Liver (tissue), 8 donors: ENCODE measurements at regions not wholly inside any gene's neighbourhood (a gene's known extent, or its start where the extent isn't known, plus 50 kb on each side); places are given as distances from the start of the nearest gene placed in this dataset.

Experiments used
- DNase-seq: peaks from one replicate; pipeline ENCODE4 v3.0.0-alpha.2; 2017; ENCODE audit warnings: low spot score
- H3K27ac ChIP-seq, 2 donors: one replicate each; pipeline ENCODE4 v1.7.0; 2013; ENCODE audit warnings: inconsistent platforms in 2 of 2, low read length in 2 of 2, control low read depth in 1 of 2, low read depth in 1 of 2, mild to moderate bottlenecking in 1 of 2
- H3K27me3 ChIP-seq, 4 donors: one replicate each; pipeline versions ENCODE4 v1.6.1 to v1.7.0; 2013; ENCODE audit warnings: low read length in 3 of 4, inconsistent platforms in 1 of 4, mild to moderate bottlenecking in 1 of 4, moderate library complexity in 1 of 4; ENCODE audit not compliant: control insufficient read depth in 4 of 4, insufficient read depth in 4 of 4
- H3K36me3 ChIP-seq, 4 donors: one replicate each; pipeline versions ENCODE4 v1.6.1 to v1.7.0; 2013; ENCODE audit warnings: low read length in 3 of 4, mild to moderate bottlenecking in 3 of 4, low read depth in 1 of 4, moderate library complexity in 1 of 4; ENCODE audit not compliant: control insufficient read depth in 4 of 4, insufficient read depth in 3 of 4
- H3K4me1 ChIP-seq, 4 donors: one replicate each; pipeline versions ENCODE4 v1.6.1 to v1.7.0; 2013; ENCODE audit warnings: low read length in 3 of 4, mild to moderate bottlenecking in 3 of 4, moderate library complexity in 1 of 4; ENCODE audit not compliant: control insufficient read depth in 4 of 4, insufficient read depth in 4 of 4
- H3K4me3 ChIP-seq, 3 donors: one replicate each; pipeline versions ENCODE4 v1.6.1 to v1.7.0; 2013; ENCODE audit warnings: low read length in 3 of 3, control low read depth in 1 of 3, low read depth in 1 of 3, mild to moderate bottlenecking in 1 of 3
- H3K9ac ChIP-seq, 2 donors: one replicate each; pipeline ENCODE4 v1.7.0; 2013; ENCODE audit warnings: low read length in 2 of 2, mild to moderate bottlenecking in 2 of 2, moderate library complexity in 2 of 2, control low read depth in 1 of 2, low read depth in 1 of 2
- H3K9me3 ChIP-seq, 4 donors: one replicate each; pipeline versions ENCODE4 v1.6.1 to v1.7.0; 2013; ENCODE audit warnings: low read length in 3 of 4; ENCODE audit not compliant: control insufficient read depth in 4 of 4
- EGR1 ChIP-seq, 2 donors: IDR thresholded peaks; 2 replicates each; pipeline ENCODE4 v1.6.1; 2016 to 2018; ENCODE audit warnings: antibody characterized with exemption in 2 of 2, low read depth in 2 of 2
- FOXA1 ChIP-seq: IDR thresholded peaks from 2 replicates; pipeline ENCODE4 v1.6.1; 2016; ENCODE audit warnings: antibody characterized with exemption
- FOXA2 ChIP-seq: IDR thresholded peaks from 2 replicates; pipeline ENCODE4 v1.6.1; 2016; ENCODE audit warnings: antibody characterized with exemption
- GABPA ChIP-seq, 2 donors: IDR thresholded peaks in 1 of 2; conservative IDR thresholded peaks in 1 of 2; 2 replicates each; pipeline ENCODE4 v1.6.1; 2016; ENCODE audit warnings: antibody characterized with exemption in 2 of 2, mild to moderate bottlenecking in 1 of 2, moderate library complexity in 1 of 2
- HNF4A ChIP-seq, 2 donors: conservative IDR thresholded peaks; 2 replicates each; pipeline ENCODE4 v1.6.1; 2016; ENCODE audit warnings: antibody characterized with exemption in 2 of 2, mild to moderate bottlenecking in 2 of 2
- HNF4G ChIP-seq: IDR thresholded peaks from 2 replicates; pipeline ENCODE4 v1.6.1; 2016; ENCODE audit warnings: antibody characterized with exemption
- JUND ChIP-seq, 2 donors: IDR thresholded peaks; 2 replicates each; pipeline ENCODE4 v1.6.1; 2016; ENCODE audit warnings: antibody characterized with exemption in 2 of 2
- NR2F2 ChIP-seq: IDR thresholded peaks from 2 replicates; pipeline ENCODE4 v1.6.1; 2016; ENCODE audit warnings: antibody characterized with exemption
- RAD21 ChIP-seq, 2 donors: IDR thresholded peaks; 2 replicates each; pipeline ENCODE4 v1.6.1; 2016; ENCODE audit warnings: antibody characterized with exemption in 2 of 2, mild to moderate bottlenecking in 2 of 2
- RXRA ChIP-seq, 2 donors: IDR thresholded peaks; 2 replicates each; pipeline ENCODE4 v1.6.1; 2017 to 2018; ENCODE audit warnings: antibody characterized with exemption in 2 of 2, mild to moderate bottlenecking in 1 of 2
- SP1 ChIP-seq: IDR thresholded peaks from 2 replicates; pipeline ENCODE4 v1.6.1; 2018; ENCODE audit warnings: antibody characterized with exemption, mild to moderate bottlenecking
- TAF1 ChIP-seq: conservative IDR thresholded peaks from 2 replicates; pipeline ENCODE4 v1.6.1; 2016; ENCODE audit warnings: antibody characterized with exemption, mild to moderate bottlenecking
- YY1 ChIP-seq: IDR thresholded peaks from 2 replicates; pipeline ENCODE4 v1.6.1; 2016; ENCODE audit warnings: antibody characterized with exemption, mild to moderate bottlenecking
- WGBS: extraction: QIAGEN DNeasy Blood & Tissue Kit; methylation state at CpG from one replicate; pipeline ENCODE4 v1.1.7; 2013; 5-methylcytosine and 5-hydroxymethylcytosine counted together
- TF ChIP-seq, protein P1 (sequence below): IDR thresholded peaks from 2 replicates; pipeline ENCODE4 v1.6.1; 2016; ENCODE audit warnings: antibody characterized with exemption, mild to moderate bottlenecking
- TF ChIP-seq, protein P2 (sequence below): IDR thresholded peaks from 2 replicates; pipeline ENCODE4 v1.6.1; 2016; ENCODE audit warnings: antibody characterized with exemption
- TF ChIP-seq, protein P3 (sequence below): IDR thresholded peaks from 2 replicates; pipeline ENCODE4 v1.6.1; 2016; ENCODE audit warnings: antibody characterized with exemption
- TF ChIP-seq, protein P4 (sequence below): IDR thresholded peaks from 2 replicates; pipeline ENCODE4 v1.6.1; 2016; ENCODE audit warnings: antibody characterized with exemption
- TF ChIP-seq, protein P5 (sequence below): fragments of 150-350 bp; IDR thresholded peaks from 2 replicates; pipeline ENCODE4 v1.5.1; 2017; ENCODE audit warnings: improper control_type of control experiment, low read depth, low read length; ENCODE audit not compliant: missing input control
- donor health status: healthy.
- donor health status: healthy.
- donor health status: healthy.
- donor health status: healthy.
- donor health status: healthy.

DNA sequence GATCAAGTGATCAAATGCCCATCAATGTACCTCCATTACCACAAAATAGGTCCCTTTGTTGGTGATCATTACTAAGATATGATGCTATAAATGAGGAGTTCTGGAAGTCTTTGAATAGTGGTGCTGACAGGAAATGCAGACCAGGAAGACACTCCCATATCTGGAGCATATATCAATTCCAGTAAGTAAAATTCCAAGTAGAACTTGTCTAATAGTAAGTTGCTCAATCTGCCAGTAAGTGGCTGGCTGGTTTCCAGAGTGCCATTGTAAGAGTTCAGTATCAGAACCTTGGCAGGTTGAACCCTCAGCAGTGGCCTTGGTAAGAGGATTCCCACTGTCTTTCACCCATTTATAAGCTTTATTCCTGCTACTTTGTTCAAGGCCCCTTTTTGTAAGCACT is 379.9 kb upstream of the RBMS3 start:
- H3K27me3 ChIP-seq, result no peaks in the 10 kb centered on the region
- H3K9ac ChIP-seq, result no peak overlapping the region
- H3K9me3 ChIP-seq, result peaks cover 0 to 1% (median 0%) of the 10 kb centered on the region in 4 donors
- TF ChIP-seq, protein P1, sequence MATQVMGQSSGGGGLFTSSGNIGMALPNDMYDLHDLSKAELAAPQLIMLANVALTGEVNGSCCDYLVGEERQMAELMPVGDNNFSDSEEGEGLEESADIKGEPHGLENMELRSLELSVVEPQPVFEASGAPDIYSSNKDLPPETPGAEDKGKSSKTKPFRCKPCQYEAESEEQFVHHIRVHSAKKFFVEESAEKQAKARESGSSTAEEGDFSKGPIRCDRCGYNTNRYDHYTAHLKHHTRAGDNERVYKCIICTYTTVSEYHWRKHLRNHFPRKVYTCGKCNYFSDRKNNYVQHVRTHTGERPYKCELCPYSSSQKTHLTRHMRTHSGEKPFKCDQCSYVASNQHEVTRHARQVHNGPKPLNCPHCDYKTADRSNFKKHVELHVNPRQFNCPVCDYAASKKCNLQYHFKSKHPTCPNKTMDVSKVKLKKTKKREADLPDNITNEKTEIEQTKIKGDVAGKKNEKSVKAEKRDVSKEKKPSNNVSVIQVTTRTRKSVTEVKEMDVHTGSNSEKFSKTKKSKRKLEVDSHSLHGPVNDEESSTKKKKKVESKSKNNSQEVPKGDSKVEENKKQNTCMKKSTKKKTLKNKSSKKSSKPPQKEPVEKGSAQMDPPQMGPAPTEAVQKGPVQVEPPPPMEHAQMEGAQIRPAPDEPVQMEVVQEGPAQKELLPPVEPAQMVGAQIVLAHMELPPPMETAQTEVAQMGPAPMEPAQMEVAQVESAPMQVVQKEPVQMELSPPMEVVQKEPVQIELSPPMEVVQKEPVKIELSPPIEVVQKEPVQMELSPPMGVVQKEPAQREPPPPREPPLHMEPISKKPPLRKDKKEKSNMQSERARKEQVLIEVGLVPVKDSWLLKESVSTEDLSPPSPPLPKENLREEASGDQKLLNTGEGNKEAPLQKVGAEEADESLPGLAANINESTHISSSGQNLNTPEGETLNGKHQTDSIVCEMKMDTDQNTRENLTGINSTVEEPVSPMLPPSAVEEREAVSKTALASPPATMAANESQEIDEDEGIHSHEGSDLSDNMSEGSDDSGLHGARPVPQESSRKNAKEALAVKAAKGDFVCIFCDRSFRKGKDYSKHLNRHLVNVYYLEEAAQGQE, result no peak
- TF ChIP-seq YY1, result no peak
- no peak for TF ChIP-seq TAF1
- TF ChIP-seq FOXA2, result no peak
- no peak for TF ChIP-seq HNF4A (conservative IDR thresholded peaks at IDR 0.05)
- H3K36me3 ChIP-seq, result no peaks in the 10 kb centered on the region
- DNase-seq, result no peak
- no peaks in the 10 kb centered on the region for H3K4me1 ChIP-seq
- no peak overlapping the region for H3K27ac ChIP-seq
- H3K4me3 ChIP-seq, result no peak overlapping the region

DNA sequence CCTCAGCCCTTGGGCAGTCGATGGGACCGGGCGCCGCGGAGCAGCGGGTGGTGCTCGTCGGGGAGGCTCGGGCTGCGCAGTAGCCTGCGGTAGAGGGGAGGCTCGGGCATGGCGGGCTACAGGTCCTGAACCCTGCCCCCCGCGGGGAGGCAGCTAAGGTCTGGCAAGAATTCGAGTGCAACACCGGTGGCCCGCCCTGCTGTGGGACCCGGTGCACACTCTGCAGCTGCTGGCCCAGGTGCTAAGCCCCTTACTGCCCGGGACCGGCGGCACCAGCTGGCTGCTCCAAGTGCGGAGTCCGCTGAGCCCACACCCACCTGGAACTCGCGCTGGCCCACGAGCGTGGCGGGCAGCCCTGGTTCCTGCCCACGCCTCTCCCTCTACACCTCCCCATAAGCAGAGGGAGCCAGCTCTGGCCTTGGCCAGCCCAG is 377.7 kb upstream of the RBMS3 start:
- no peak for DNase-seq
- Histone ChIP-seq H3K9ac (no peak overlapping the region), H3K4me1 (no peaks in the 10 kb centered on the region), H3K36me3 (no peaks in the 10 kb centered on the region), H3K27ac (no peak overlapping the region), H3K27me3 (no peaks in the 10 kb centered on the region), H3K4me3 (no peak overlapping the region), H3K9me3 (peaks cover 0 to 1% (median 0%) of the 10 kb centered on the region in 4 donors)
- 95% methylated on average over 30 of the region's 30 CpGs for WGBS
- TF ChIP-seq, protein P2, sequence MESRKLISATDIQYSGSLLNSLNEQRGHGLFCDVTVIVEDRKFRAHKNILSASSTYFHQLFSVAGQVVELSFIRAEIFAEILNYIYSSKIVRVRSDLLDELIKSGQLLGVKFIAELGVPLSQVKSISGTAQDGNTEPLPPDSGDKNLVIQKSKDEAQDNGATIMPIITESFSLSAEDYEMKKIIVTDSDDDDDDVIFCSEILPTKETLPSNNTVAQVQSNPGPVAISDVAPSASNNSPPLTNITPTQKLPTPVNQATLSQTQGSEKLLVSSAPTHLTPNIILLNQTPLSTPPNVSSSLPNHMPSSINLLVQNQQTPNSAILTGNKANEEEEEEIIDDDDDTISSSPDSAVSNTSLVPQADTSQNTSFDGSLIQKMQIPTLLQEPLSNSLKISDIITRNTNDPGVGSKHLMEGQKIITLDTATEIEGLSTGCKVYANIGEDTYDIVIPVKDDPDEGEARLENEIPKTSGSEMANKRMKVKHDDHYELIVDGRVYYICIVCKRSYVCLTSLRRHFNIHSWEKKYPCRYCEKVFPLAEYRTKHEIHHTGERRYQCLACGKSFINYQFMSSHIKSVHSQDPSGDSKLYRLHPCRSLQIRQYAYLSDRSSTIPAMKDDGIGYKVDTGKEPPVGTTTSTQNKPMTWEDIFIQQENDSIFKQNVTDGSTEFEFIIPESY, result no peak
- TF ChIP-seq, protein P3, sequence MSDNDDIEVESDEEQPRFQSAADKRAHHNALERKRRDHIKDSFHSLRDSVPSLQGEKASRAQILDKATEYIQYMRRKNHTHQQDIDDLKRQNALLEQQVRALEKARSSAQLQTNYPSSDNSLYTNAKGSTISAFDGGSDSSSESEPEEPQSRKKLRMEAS, result no peak
- no peak for TF ChIP-seq RAD21 (IDR thresholded peaks at IDR 0.05)
- TF ChIP-seq EGR1 (IDR thresholded peaks at IDR 0.05; ENCODE audit: low read depth in 2 of 2), result no peak
- no peak for TF ChIP-seq TAF1
- TF ChIP-seq RXRA (IDR thresholded peaks at IDR 0.05), result no peak
- no peak for TF ChIP-seq SP1
- TF ChIP-seq FOXA2, result no peak
- no peak for TF ChIP-seq GABPA (IDR thresholded peaks at IDR 0.05 in 1 of 2, conservative IDR thresholded peaks at IDR 0.05 in 1 of 2)
- no peak for TF ChIP-seq JUND (IDR thresholded peaks at IDR 0.05)
- TF ChIP-seq, protein P4, sequence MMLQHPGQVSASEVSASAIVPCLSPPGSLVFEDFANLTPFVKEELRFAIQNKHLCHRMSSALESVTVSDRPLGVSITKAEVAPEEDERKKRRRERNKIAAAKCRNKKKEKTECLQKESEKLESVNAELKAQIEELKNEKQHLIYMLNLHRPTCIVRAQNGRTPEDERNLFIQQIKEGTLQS, result no peak
- TF ChIP-seq HNF4A (conservative IDR thresholded peaks at IDR 0.05), result no peak
- TF ChIP-seq, protein P1, result no peak
- no peak for TF ChIP-seq FOXA1
- no peak for TF ChIP-seq HNF4G
- TF ChIP-seq, protein P5, sequence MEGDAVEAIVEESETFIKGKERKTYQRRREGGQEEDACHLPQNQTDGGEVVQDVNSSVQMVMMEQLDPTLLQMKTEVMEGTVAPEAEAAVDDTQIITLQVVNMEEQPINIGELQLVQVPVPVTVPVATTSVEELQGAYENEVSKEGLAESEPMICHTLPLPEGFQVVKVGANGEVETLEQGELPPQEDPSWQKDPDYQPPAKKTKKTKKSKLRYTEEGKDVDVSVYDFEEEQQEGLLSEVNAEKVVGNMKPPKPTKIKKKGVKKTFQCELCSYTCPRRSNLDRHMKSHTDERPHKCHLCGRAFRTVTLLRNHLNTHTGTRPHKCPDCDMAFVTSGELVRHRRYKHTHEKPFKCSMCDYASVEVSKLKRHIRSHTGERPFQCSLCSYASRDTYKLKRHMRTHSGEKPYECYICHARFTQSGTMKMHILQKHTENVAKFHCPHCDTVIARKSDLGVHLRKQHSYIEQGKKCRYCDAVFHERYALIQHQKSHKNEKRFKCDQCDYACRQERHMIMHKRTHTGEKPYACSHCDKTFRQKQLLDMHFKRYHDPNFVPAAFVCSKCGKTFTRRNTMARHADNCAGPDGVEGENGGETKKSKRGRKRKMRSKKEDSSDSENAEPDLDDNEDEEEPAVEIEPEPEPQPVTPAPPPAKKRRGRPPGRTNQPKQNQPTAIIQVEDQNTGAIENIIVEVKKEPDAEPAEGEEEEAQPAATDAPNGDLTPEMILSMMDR, result no peak
- no peak for TF ChIP-seq YY1
- TF ChIP-seq NR2F2, result no peak
